ENCODE measurements at regions not wholly inside any gene's neighbourhood (a gene's known extent, or its start where the extent isn't known, plus 50 kb on each side); places are given as distances from the start of the nearest gene placed in this dataset.
"Not testable (repeated sequence)": the region's sequence is repeated elsewhere in the genome, so short reads cannot be mapped to it uniquely, and the experiment has no call there.

DNA sequence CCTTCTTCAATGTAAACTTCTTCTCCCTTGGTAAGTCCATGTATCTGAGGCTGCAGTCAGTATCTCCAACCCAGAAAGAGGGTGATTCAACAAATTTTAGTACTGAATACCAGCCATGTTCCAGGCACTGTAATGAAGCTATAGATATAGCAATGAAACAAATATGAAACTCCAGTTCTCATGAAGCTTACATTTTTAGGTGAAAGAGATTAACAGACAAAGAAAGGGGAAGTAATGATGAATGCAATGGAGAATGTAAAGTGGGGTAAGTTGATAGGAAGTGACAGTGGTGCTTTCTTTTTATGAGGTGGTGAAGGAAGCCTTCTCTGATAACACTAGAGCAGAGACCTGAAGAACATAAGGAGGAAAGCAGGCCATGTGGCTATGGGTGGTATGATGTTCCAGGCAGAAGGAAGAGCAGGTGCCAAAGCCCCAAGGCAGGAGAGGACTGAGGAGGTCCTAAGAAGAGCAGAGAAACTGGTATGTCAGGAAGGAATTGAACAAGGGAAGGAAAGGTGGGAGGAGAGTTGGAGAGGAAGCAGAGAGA, 143.6 kb downstream of the TFAP2B start:
- DNase-seq = no peak

- no peak for DNase-seq
These were observed 145.3 kb downstream of the TFAP2B start for GRCh38 chr6:50963952-50964351.

GRCh38 chr6:50965495-50965894, 146.8 kb downstream of the TFAP2B start:
- no peak for DNase-seq

DNA sequence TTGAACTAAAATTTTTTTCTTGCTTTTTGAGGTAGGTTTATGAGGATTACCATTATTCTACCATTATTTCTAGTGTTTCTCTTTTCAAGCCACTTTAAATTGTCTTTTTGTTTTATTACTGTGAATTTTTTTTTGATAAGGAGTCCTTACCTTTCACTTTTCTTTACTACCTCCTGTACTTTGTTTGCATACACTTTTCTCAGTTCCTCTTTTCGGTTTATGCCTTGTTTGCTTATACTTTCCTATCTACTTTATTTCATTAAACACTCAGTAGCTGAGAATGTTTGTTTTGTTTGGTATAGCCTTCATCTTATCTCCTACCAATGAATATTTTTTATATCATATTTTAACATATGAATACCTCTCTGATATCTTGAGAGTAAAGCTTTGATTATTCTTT, 147.9 kb downstream of the TFAP2B start:
- DNase-seq = no peak

DNA sequence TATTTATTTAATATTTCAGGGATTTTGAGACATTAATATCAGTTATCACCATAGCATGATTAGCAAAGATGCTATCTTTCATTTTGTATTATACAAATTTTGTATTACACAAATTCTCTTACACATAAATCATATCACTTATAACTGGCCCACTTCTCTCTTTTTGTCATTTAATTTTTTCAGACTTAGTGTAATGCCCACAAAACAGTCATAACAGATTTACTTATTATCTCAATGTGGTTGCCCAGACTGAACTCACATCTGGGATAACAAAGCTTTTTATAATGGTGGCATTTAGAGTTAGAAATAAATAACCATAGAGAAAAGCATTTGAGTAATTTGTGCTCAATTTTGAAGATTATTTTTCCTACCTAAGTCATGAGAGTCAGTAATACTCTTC, 148.3 kb downstream of the TFAP2B start:
- no peak for DNase-seq

DNA sequence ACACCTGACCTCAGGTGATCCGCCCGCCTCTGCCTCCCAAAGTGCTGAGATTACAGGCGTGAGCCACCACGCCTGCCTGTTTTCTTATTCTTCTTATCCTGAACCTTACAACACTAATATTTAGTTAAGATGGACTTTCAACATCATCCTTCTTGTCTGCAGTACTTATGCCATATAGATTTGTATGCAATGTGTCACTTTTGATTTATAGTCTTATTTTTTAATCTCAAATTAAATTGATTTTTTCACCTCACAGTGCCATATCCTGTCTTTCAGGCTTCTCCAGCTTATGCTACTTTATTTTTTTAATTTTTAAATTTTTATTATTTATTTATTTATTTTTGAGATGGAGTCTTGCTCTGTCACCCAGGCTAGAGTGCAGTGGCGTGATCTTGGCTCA, 149.6 kb downstream of the TFAP2B start:
- DNase-seq = not testable (repeated sequence)

- no peak for DNase-seq
These were observed 152.2 kb downstream of the TFAP2B start for GRCh38 chr6:50970908-50971307.

- no peak for DNase-seq
These were observed 154.8 kb downstream of the TFAP2B start for GRCh38 chr6:50973464-50973863.

DNA sequence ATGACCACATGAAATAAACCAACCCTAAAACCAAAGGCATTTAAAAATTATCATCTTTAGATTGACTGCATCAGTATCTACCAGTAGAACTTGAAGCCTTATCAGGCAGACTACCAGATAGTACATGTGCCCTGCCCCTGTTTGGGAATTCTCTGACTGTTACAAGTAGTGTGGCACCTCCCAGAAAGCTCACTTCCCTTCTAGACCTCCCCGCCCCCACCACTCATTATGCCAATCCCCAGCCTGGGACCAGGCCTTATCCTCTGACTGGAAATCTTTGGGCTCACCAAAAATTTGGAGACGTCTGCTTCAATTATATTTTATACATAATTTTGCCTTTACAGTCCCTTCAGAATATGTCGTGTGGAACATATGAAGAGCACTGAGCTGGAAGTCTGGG, 155.6 kb downstream of the TFAP2B start:
- DNase-seq = no peak

- no peak for DNase-seq
These were observed 156.5 kb downstream of the TFAP2B start for GRCh38 chr6:50975216-50975615.

DNA sequence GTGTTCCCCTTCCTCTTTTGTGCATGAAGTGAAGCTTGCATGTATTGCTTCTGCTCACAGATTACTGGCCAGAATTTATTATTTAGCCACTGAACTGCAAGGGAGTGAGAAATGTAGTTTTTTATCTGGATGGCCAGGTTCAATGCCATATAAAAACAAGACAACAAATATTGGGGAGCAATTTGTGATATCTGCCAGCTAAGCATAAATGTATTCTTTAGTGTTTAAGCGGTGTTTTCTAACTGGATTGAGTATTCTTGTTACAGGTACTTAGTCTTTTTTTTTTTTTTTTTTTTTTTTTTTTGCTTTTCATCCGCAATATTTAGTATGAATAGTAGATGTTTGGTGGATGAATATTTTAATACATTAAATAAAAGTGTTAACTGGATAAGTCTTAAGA, 158.2 kb downstream of the TFAP2B start:
- DNase-seq = no peak

- DNase-seq = no peak
These were observed 159.1 kb downstream of the TFAP2B start for GRCh38 chr6:50977796-50978195.

GRCh38 chr6:50978380-50979170, 159.9 kb downstream of the TFAP2B start:
- no peak for DNase-seq

DNA sequence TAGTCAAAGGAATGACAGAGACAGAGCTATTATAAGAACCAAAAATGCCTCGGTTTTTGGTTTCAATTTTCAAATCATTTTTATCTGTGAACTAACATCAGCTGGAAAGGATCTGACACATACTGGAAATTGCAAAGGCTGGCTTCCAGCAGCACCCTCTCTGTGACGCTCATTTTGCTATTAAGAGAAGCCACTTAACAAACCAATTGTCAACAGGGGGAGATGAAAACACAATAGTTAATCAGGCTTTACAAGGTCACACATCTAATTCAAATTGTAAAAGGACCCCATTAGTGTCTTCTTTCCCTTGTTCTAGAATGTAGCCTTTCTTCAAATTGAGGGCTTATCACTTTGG, 160.5 kb downstream of the TFAP2B start:
- DNase-seq = no peak

GRCh38 chr6:50984135-50984534, 165.5 kb downstream of the TFAP2B start:
- no peak for DNase-seq

DNA sequence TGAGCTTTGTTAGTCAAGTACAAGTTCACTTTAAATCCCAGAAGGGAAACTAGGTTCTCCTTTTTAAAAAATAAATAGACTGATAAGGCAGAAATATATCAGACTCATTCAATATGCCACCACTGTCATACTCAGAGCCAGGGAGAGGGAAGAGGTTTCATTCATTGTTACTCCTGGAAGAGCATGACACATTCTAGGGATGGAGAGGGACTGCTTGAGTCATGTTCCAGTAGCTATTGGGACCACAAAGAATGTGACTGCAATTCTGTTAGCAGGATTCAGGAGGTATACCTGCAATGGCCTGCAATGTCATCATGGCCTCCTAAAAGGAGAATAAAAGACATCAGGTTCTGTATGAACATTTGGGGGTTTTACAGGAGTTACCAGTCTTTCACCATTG, 167.6 kb downstream of the TFAP2B start:
- no peak for DNase-seq

DNA sequence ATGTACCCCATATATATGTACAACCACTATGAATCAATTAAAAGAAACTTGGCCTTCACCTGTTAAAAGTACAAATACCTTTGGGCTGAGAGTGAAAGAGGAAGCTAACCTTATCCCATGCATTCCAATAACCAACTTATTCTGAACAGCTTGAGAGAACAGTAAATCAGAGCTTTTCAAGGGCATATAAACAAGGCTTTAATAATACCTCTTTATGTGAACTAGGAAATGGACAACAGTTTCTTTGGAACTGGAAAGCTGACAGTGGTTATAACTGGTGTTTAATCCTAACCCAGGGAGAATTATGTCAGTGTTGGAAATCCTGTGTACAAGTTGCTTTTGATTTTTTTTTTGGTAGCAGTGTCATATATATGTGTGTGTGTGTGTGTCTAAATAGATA, 170.5 kb downstream of the TFAP2B start:
- no peak for DNase-seq

DNA sequence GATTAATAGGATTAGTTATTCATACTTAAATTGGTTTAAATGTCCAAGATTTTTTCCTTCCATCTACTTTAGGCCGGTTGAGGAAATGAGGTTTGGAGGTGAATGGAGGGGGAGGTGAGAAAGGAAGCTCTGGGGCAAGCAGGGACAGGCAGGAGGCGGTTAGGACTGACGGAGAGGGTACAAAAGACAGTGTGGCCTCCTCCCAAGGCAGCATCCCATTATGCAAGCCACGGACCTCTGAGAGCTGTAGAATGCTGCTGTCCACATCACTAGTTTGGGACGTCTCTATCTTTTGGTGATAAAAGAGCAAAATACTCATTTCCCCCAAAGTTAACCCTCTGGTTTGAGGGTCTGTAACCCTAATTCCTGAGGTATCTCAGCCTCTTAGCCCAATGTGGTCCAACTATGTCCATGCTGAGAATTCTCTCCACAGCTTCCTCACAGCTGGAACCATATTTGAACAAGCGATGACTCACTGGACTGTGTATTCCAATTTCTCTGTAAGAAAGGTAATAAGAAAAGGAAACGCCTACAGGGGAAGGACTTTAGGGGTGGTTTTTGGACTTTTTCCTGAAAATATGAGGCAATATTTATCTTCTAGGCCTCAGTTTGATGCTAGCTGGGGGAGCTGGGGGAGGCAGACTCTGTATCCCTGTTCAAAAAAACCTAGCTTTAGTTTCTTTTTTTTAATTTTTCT, 172.2 kb downstream of the TFAP2B start:
- DNase-seq = no peak

GRCh38 chr6:50992232-50992631, 173.6 kb downstream of the TFAP2B start:
- no peak for DNase-seq

GRCh38 chr6:50992704-50993625, 174.3 kb downstream of the TFAP2B start:
- DNase-seq = no peak

- DNase-seq = no peak
These were observed 175.5 kb downstream of the TFAP2B start for GRCh38 chr6:50993941-50994720.

DNA sequence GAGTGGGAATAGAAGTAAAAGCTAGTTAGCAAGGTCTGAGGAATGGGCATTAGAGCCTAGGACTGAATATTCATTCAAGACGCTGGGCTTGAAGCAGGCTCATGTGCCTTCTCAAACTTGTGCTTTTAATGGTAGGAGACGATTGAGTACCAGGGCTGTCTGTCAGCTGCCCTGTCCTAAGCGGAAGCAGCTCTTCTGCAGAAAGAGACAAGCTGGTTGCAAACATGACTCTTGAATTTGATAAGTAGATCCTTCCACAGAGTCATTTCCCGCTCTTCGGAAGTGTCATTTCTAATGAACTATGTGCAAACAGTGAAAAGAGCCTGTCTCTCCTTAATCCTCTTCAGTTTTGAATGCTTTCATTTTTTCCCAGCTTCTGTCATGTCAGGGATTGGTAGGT, 176.4 kb downstream of the TFAP2B start:
- DNase-seq = no peak

Data from CD4-positive, alpha-beta T cell treated with Interleukin-4 for 1 hour (primary cell).